Lung (tissue), 11 donors: ENCODE measurements at regions not wholly inside any gene's neighbourhood (a gene's known extent, or its start where the extent isn't known, plus 50 kb on each side); places are given as distances from the start of the nearest gene placed in this dataset.

ENCODE experiments used
- ATAC-seq: fragments of 200-7000 bp; cut with Tn5 transposase; one replicate; pipeline ENCODE4 v1.9.1; 2020; ENCODE audit warnings: moderate number of reproducible peaks; ENCODE audit not compliant: insufficient read depth, low FRiP score
- DNase-seq, 3 donors: peaks; one replicate each; pipeline ENCODE4 v3.0.0-alpha.2; 2013 to 2017
- H3K27ac ChIP-seq, 2 donors: one replicate each; pipeline ENCODE4 v1.5.1; 2013; ENCODE audit warnings: mild to moderate bottlenecking in 2 of 2, moderate library complexity in 2 of 2, control low read depth in 1 of 2, inconsistent platforms in 1 of 2, low read depth in 1 of 2, low read length in 1 of 2
- H3K27me3 ChIP-seq, 3 donors: one replicate each; pipeline ENCODE4 v1.5.1; 2013; ENCODE audit warnings: low read length in 2 of 3; ENCODE audit not compliant: control insufficient read depth in 3 of 3, insufficient read depth in 3 of 3
- H3K36me3 ChIP-seq, 4 donors: one replicate each; pipeline ENCODE4 v1.5.1; 2013; ENCODE audit warnings: low read length in 4 of 4, mild to moderate bottlenecking in 1 of 4, moderate library complexity in 1 of 4; ENCODE audit not compliant: control insufficient read depth in 4 of 4, insufficient read depth in 4 of 4
- H3K4me1 ChIP-seq, 5 donors: one replicate each; pipeline ENCODE4 v1.5.1; 2013; ENCODE audit warnings: low read length in 5 of 5, mild to moderate bottlenecking in 2 of 5, moderate library complexity in 1 of 5; ENCODE audit not compliant: control insufficient read depth in 5 of 5, insufficient read depth in 5 of 5
- H3K4me3 ChIP-seq: one replicate; pipeline ENCODE4 v1.5.1; 2013; ENCODE audit warnings: mild to moderate bottlenecking, control low read depth, moderate library complexity
- H3K9ac ChIP-seq, 2 donors: one replicate each; pipeline ENCODE4 v1.5.1; 2013; ENCODE audit warnings: low read length in 2 of 2, control low read depth in 1 of 2; ENCODE audit not compliant: insufficient read depth in 1 of 2
- H3K9me3 ChIP-seq, 4 donors: one replicate each; pipeline ENCODE4 v1.5.1; 2013; ENCODE audit warnings: low read length in 3 of 4, mild to moderate bottlenecking in 1 of 4, moderate library complexity in 1 of 4; ENCODE audit not compliant: control insufficient read depth in 4 of 4, insufficient read depth in 3 of 4
- CTCF ChIP-seq: IDR thresholded peaks from 2 replicates; pipeline ENCODE4 v1.5.1; 2012; ENCODE audit warnings: mild to moderate bottlenecking; ENCODE audit errors: control extremely low read depth, extremely low read depth
- WGBS, 2 donors: extraction: QIAGEN DNeasy Blood & Tissue Kit; methylation state at CpG; one replicate each; pipeline ENCODE4 v1.1.7; 2013; 5-methylcytosine and 5-hydroxymethylcytosine counted together
- donor health status: control.
- donor health status: control.
- donor health status: Bipolar disorder and iron deficiency.
- donor health status: healthy.
- donor health status: DM: yes; HTN: yes; CAD: no.

GRCh38 chr1:232201024-232201423 lies 428.9 kb downstream of the SIPA1L2 start:
- H3K4me1 ChIP-seq = no peaks in the 10 kb centered on the region
- no peak for TF ChIP-seq CTCF
- H3K9me3 ChIP-seq = peaks cover 0 to 10% (median 7%) of the 10 kb centered on the region in 4 donors
- no peak overlapping the region for H3K9ac ChIP-seq
- H3K4me3 ChIP-seq = no peak overlapping the region
- WGBS, 2 donors = 93 to 94% methylated on average over 7 of the region's 7 CpGs
- DNase-seq = no peak
- no peak for ATAC-seq
- H3K36me3 ChIP-seq = no peaks in the 10 kb centered on the region
- H3K27me3 ChIP-seq = no peaks in the 10 kb centered on the region
- no peak overlapping the region for H3K27ac ChIP-seq

GRCh38 chr1:232196042-232196441 lies 433.9 kb downstream of the SIPA1L2 start:
- DNase-seq = peak in 2 of 3 donors; percentile 14 to 15
- H3K4me1 ChIP-seq = no peaks in the 10 kb centered on the region
- WGBS, 2 donors = 48 to 56% methylated on average over 1 of the region's 1 CpG
- no peaks in the 10 kb centered on the region for H3K27me3 ChIP-seq
- no peak for ATAC-seq
- H3K9me3 ChIP-seq = peaks cover 0 to 9% (median 0%) of the 10 kb centered on the region in 4 donors
- no peak overlapping the region for H3K9ac ChIP-seq
- no peak overlapping the region for H3K4me3 ChIP-seq
- TF ChIP-seq CTCF = no peak
- H3K36me3 ChIP-seq = no peaks in the 10 kb centered on the region
- no peak overlapping the region for H3K27ac ChIP-seq

- H3K36me3 ChIP-seq = no peaks in the 10 kb centered on the region
- no peak for TF ChIP-seq CTCF
- H3K27ac ChIP-seq = no peak overlapping the region
- no peak overlapping the region for H3K4me3 ChIP-seq
- DNase-seq (no peak), ATAC-seq (no peak)
- no peak overlapping the region for H3K9ac ChIP-seq
- no peaks in the 10 kb centered on the region for H3K4me1 ChIP-seq
- 79 to 90% methylated on average over 1 of the region's 1 CpG for WGBS, 2 donors
- H3K9me3 ChIP-seq = peaks cover 0 to 2% (median 0%) of the 10 kb centered on the region in 4 donors
- no peaks in the 10 kb centered on the region for H3K27me3 ChIP-seq
These were observed 435.5 kb downstream of the SIPA1L2 start for GRCh38 chr1:232194424-232194823.

GRCh38 chr1:232193451-232193783 lies 436.5 kb downstream of the SIPA1L2 start:
- H3K27ac ChIP-seq = no peak overlapping the region
- no peaks in the 10 kb centered on the region for H3K4me1 ChIP-seq
- DNase-seq (no peak), ATAC-seq (no peak)
- peaks cover 0 to 3% (median 0%) of the 10 kb centered on the region in 4 donors for H3K9me3 ChIP-seq
- H3K4me3 ChIP-seq = no peak overlapping the region
- TF ChIP-seq CTCF = no peak
- no peaks in the 10 kb centered on the region for H3K27me3 ChIP-seq
- no peak overlapping the region for H3K9ac ChIP-seq
- no peaks in the 10 kb centered on the region for H3K36me3 ChIP-seq
